Testis (tissue), 2 donors: ENCODE measurements at regions not wholly inside any gene's neighbourhood (a gene's known extent, or its start where the extent isn't known, plus 50 kb on each side); places are given as distances from the start of the nearest gene placed in this dataset.

Experiments
- CTCF ChIP-seq, 3 experiments: fragments of 450-650 bp in 2 of 3; fragments of 200-600 bp in 1 of 3; sonication (generic) in 1 of 3; IDR thresholded peaks; one replicate each; pipeline ENCODE4 v1.5.1; 2016 to 2019; ENCODE audit warnings: antibody characterized with exemption in 3 of 3, mild to moderate bottlenecking in 2 of 3, moderate library complexity in 1 of 3
- POLR2A ChIP-seq: fragments of 450-650 bp; IDR thresholded peaks from one replicate; pipeline ENCODE4 v1.6.1; 2017; ENCODE audit warnings: antibody characterized with exemption, mild to moderate bottlenecking, moderate library complexity

DNA sequence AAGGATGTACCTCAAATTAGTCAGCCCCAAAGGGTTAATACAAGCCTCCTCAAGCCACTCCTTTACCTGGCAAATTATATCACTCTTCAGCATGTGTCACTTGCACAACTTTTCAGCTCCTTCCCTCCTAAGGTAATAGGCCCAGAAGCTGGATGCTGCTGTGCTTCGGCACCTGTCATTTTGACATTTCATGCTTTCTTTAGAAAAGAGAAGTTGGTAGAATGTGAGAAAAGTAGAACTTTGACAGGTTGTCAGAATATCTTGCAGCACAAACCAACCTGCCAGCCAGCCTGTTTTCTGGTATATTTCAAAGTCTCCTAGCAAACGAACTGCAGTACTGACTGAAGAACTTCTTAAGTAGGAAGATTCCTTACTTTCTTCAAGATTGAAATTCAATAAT lies 2136.9 kb downstream of the MAT2B start:
- TF ChIP-seq CTCF (IDR thresholded peaks at IDR 0.05) (no peak), POLR2A (no peak)
